H1 (cell line): ENCODE measurements at regions not wholly inside any gene's neighbourhood (a gene's known extent, or its start where the extent isn't known, plus 50 kb on each side); places are given as distances from the start of the nearest gene placed in this dataset.

Experiments
- CTCF ChIA-PET: fragments of 300-600 bp; sonication (Branson Sonifier 250); formaldehyde crosslinking; loops from one replicate; lab custom pipeline; 2021; ENCODE audit not compliant: partially characterized antibody; lab: Charles Lee
- POLR2A ChIA-PET: fragments of 300-600 bp; sonication (Branson Sonifier 250); formaldehyde crosslinking; loops from one replicate; lab custom pipeline; 2021; ENCODE audit warnings: inconsistent platforms; ENCODE audit not compliant: partially characterized antibody; lab: Charles Lee
- DNase-seq, 2 experiments: peaks; one replicate each; pipeline versions ENCODE4 v3.0.0 to v3.0.0-alpha.2; 2010 to 2022; ENCODE audit warnings: low spot score in 2 of 2, low read depth in 1 of 2, mixed read lengths in 1 of 2
- FAIRE-seq: peaks from 2 replicates; lab custom pipeline; 2011; peaks lifted over from hg19 to GRCh38; lab: Jason Lieb, UNC
- H2AFZ ChIP-seq: 2 replicates; pipeline ENCODE4 v1.8.1; 2012; ENCODE audit warnings: low read length, inconsistent platforms
- H2AK5ac ChIP-seq: 2 replicates; pipeline ENCODE4 v1.6.1; 2013; ENCODE audit warnings: low read depth, low read length
- H2BK120ac ChIP-seq: replicated peaks from 2 replicates; pipeline ENCODE3; 2013; ENCODE audit warnings: low read depth, low read length, inconsistent platforms
- H2BK12ac ChIP-seq: 2 replicates; pipeline ENCODE4 v1.6.1; 2013; ENCODE audit warnings: low read depth, low read length
- H2BK15ac ChIP-seq: 2 replicates; pipeline ENCODE4 v1.6.1; 2013; ENCODE audit warnings: low read length
- H2BK20ac ChIP-seq: 2 replicates; pipeline ENCODE4 v1.6.1; 2013; ENCODE audit warnings: low read length
- H2BK5ac ChIP-seq: 2 replicates; pipeline ENCODE4 v1.6.1; 2013; ENCODE audit warnings: low read depth, low read length
- H3K14ac ChIP-seq: 2 replicates; pipeline ENCODE4 v1.6.1; 2013; ENCODE audit warnings: inconsistent platforms; ENCODE audit not compliant: insufficient read length
- H3K18ac ChIP-seq: 2 replicates; pipeline ENCODE4 v1.6.1; 2013; ENCODE audit warnings: low read length; ENCODE audit errors: extremely low read depth
- H3K23ac ChIP-seq: 2 replicates; pipeline ENCODE4 v1.6.1; 2013; ENCODE audit warnings: inconsistent platforms; ENCODE audit not compliant: insufficient read length
- H3K23me2 ChIP-seq: 2 replicates; pipeline ENCODE4 v1.6.1; 2013; ENCODE audit warnings: low read depth, low read length
- H3K27ac ChIP-seq: 2 replicates; pipeline ENCODE4 v1.6.1; 2011; ENCODE audit warnings: low read depth, low read length, inconsistent platforms
- H3K27me3 ChIP-seq, 4 experiments: replicated peaks in 1 of 4; 1 replicate in 1 of 4; 2 replicates in 3 of 4; pipeline versions ENCODE4 v1.6.1 to v1.8.1; 2011 to 2013; ENCODE audit warnings: low read length in 3 of 4, mild to moderate bottlenecking in 3 of 4, inconsistent platforms in 2 of 4, mixed read lengths in 2 of 4, moderate library complexity in 1 of 4; ENCODE audit not compliant: control insufficient read depth in 3 of 4, insufficient read depth in 3 of 4; ENCODE audit errors: extremely low read depth in 1 of 4
- H3K36me3 ChIP-seq, 4 experiments: 2 replicates each; pipeline versions ENCODE4 v1.6.1 to v1.8.1; 2011 to 2013; ENCODE audit warnings: mild to moderate bottlenecking in 4 of 4, low read length in 3 of 4, moderate library complexity in 2 of 4, control low read depth in 1 of 4, inconsistent platforms in 1 of 4; ENCODE audit not compliant: insufficient read depth in 4 of 4, control insufficient read depth in 2 of 4
- H3K4ac ChIP-seq: replicated peaks from 2 replicates; pipeline ENCODE3; 2013; ENCODE audit warnings: low read length, low read depth, mixed read lengths, inconsistent platforms; ENCODE audit not compliant: insufficient read length
- H3K4me1 ChIP-seq, 4 experiments: replicated peaks in 1 of 4; 1 replicate in 1 of 4; 2 replicates in 3 of 4; pipeline versions ENCODE4 v1.6.1 to v1.8.1; 2011 to 2013; ENCODE audit warnings: low read length in 3 of 4, inconsistent platforms in 2 of 4, mixed read lengths in 1 of 4; ENCODE audit not compliant: insufficient read depth in 4 of 4, control insufficient read depth in 3 of 4
- H3K4me2 ChIP-seq, 2 experiments: 2 replicates each; pipeline versions ENCODE4 v1.6.1 to v1.8.1; 2011 to 2013; ENCODE audit warnings: low read depth in 2 of 2, low read length in 2 of 2, control low read depth in 1 of 2, inconsistent platforms in 1 of 2, mild to moderate bottlenecking in 1 of 2; ENCODE audit not compliant: insufficient read depth in 1 of 2
- H3K4me3 ChIP-seq, 4 experiments: fragments of 200-600, 300-600 bp in 1 of 4; sonication (generic), shearing (Covaris generic), sonication (Bioruptor Twin) in 1 of 4; 2 replicates each; pipeline versions ENCODE4 v1.5.1 to v1.8.1; 2011 to 2016; ENCODE audit warnings: low read length in 4 of 4, low read depth in 3 of 4, control low read depth in 2 of 4, inconsistent platforms in 2 of 4, mild to moderate bottlenecking in 2 of 4, mixed read lengths in 1 of 4, moderate library complexity in 1 of 4; ENCODE audit not compliant: insufficient read depth in 2 of 4; ENCODE audit errors: extremely low read depth in 1 of 4
- H3K56ac ChIP-seq: replicated peaks from 2 replicates; pipeline ENCODE3; 2013; ENCODE audit warnings: low read depth, mild to moderate bottlenecking, mixed read lengths, low read length, inconsistent platforms; ENCODE audit not compliant: insufficient read length
- H3K79me1 ChIP-seq: 2 replicates; pipeline ENCODE4 v1.6.1; 2013; ENCODE audit warnings: low read depth, low read length, control low read depth
- H3K79me2 ChIP-seq, 2 experiments: 2 replicates each; pipeline versions ENCODE4 v1.6.1 to v1.8.1; 2012 to 2013; ENCODE audit warnings: low read length in 2 of 2, mild to moderate bottlenecking in 2 of 2, inconsistent platforms in 1 of 2; ENCODE audit not compliant: insufficient read depth in 2 of 2, control insufficient read depth in 1 of 2
- H3K9ac ChIP-seq, 4 experiments: replicated peaks in 1 of 4; 1 replicate in 1 of 4; 2 replicates in 3 of 4; pipeline versions ENCODE4 v1.6.1 to v1.8.1; 2011 to 2013; ENCODE audit warnings: low read depth in 3 of 4, low read length in 3 of 4, control low read depth in 2 of 4, mild to moderate bottlenecking in 2 of 4, moderate library complexity in 2 of 4, inconsistent platforms in 1 of 4; ENCODE audit errors: extremely low read depth in 1 of 4
- H3K9me3 ChIP-seq, 2 experiments: 2 replicates each; pipeline versions ENCODE4 v1.6.1 to v1.8.1; 2012 to 2013; ENCODE audit warnings: mild to moderate bottlenecking in 2 of 2, moderate library complexity in 2 of 2, control low read depth in 1 of 2, inconsistent platforms in 1 of 2, low read depth in 1 of 2, low read length in 1 of 2, mixed read lengths in 1 of 2; ENCODE audit not compliant: insufficient read depth in 2 of 2
- H4K20me1 ChIP-seq, 2 experiments: replicated peaks in 1 of 2; 2 replicates each; pipeline versions ENCODE3 to v1.8.1; 2011 to 2013; ENCODE audit warnings: inconsistent platforms in 2 of 2, low read length in 2 of 2, mild to moderate bottlenecking in 1 of 2; ENCODE audit not compliant: insufficient read depth in 2 of 2, control insufficient read depth in 1 of 2
- H4K5ac ChIP-seq: 2 replicates; pipeline ENCODE4 v1.6.1; 2013; ENCODE audit warnings: low read length, low read depth, mixed read lengths, inconsistent platforms; ENCODE audit not compliant: insufficient read length
- H4K8ac ChIP-seq: 2 replicates; pipeline ENCODE4 v1.8.0; 2013; ENCODE audit warnings: mild to moderate bottlenecking, moderate library complexity, low read length, inconsistent platforms; ENCODE audit not compliant: insufficient read depth; ENCODE audit errors: extremely low read depth
- H4K91ac ChIP-seq: replicated peaks from 2 replicates; pipeline ENCODE3; 2013; ENCODE audit warnings: low read length, mixed read lengths, inconsistent platforms; ENCODE audit not compliant: insufficient read length
- CHD2 ChIP-seq: IDR thresholded peaks from 2 replicates; pipeline ENCODE4 v1.6.1; 2012; ENCODE audit warnings: low read length, improper control_type of control experiment
- WGBS, 2 experiments: shearing (Covaris generic) in 1 of 2; methylation state at CpG; one replicate each; pipeline versions ENCODE4 v1.1.6 to v1.1.7; 2013 to 2015; ENCODE audit warnings: low lambda C conversion rate in 2 of 2, mixed read lengths in 2 of 2, inconsistent platforms in 1 of 2, low coverage in 1 of 2, missing lambda C conversion rate in 1 of 2; ENCODE audit not compliant: insufficient replicate concordance in 2 of 2, insufficient coverage in 1 of 2, insufficient read length in 1 of 2; ENCODE audit errors: extremely low coverage in 1 of 2, missing lambda C conversion rate in 1 of 2; 5-methylcytosine and 5-hydroxymethylcytosine counted together

DNA sequence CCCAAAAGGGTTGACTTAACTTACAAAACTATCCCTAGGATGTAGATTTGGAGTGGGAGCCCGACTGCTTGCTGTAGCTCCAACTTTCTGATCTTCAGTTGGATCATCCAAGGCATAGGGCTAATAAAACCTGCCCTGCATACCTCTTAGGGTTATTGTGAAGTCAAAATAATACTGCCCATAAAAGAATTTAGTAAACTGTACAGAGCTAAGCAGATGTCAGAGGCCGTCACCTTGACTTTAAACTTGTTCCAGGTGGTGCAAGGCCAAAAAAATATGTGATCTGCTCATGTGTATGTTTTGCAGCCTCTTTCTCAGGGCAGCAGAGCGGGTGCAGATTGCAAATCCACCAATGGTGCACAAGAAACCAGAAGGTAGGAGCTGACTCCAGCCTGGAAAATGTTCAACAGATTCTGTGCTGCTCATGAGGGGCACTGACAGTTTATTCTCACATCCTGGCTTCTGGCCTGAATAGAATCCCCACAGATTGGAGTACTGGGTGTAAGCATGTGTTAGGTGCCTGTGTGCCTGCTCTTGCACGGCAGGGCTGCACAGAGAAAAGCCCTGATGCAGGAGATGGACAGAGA lies 180.7 kb downstream of the MAP2K4 start:
- POLR2A ChIA-PET = no interaction called here
- no peaks in the 10 kb centered on the region for H4K20me1 ChIP-seq
- no peak overlapping the region for H3K18ac ChIP-seq
- WGBS, 2 experiments = 94% methylated on average over 4 of the region's 4 CpGs; no CpG with 5 or more reads in 1 of the 2 experiments
- no peak overlapping the region for H3K9ac ChIP-seq
- no peak overlapping the region for H2BK120ac ChIP-seq
- H3K4ac ChIP-seq = no peak overlapping the region
- H2AFZ ChIP-seq = no peak overlapping the region
- no peak overlapping the region for H2AK5ac ChIP-seq
- no peak overlapping the region for H3K14ac ChIP-seq
- H3K4me2 ChIP-seq = no peak overlapping the region
- FAIRE-seq (no peak), DNase-seq (no peak)
- no peak overlapping the region for H2BK15ac ChIP-seq
- no peak overlapping the region for H2BK12ac ChIP-seq
- no peak overlapping the region for H2BK20ac ChIP-seq
- no peak overlapping the region for H4K5ac ChIP-seq
- no peaks in the 10 kb centered on the region for H3K23me2 ChIP-seq
- H3K36me3 ChIP-seq = no peaks in the 10 kb centered on the region
- no peak overlapping the region for H3K56ac ChIP-seq
- H4K8ac ChIP-seq = no peak overlapping the region
- H3K4me3 ChIP-seq = no peak overlapping the region
- no peak overlapping the region for H3K23ac ChIP-seq
- no peaks in the 10 kb centered on the region for H3K79me2 ChIP-seq
- H3K27ac ChIP-seq = no peak overlapping the region
- no peaks in the 10 kb centered on the region for H3K4me1 ChIP-seq
- H4K91ac ChIP-seq = no peak overlapping the region
- H3K27me3 ChIP-seq = no peaks in the 10 kb centered on the region
- H3K79me1 ChIP-seq = no peaks in the 10 kb centered on the region
- H2BK5ac ChIP-seq = no peak overlapping the region
- CTCF ChIA-PET = interaction anchor here (0.5 kb wide), 1 partner anchor 20 kb away, joined by 3 read pairs; no protein-coding TSS in a partner anchor
- no peaks in the 10 kb centered on the region for H3K9me3 ChIP-seq
- no peak for TF ChIP-seq CHD2
